ENCODE measurements at regions not wholly inside any gene's neighbourhood (a gene's known extent, or its start where the extent isn't known, plus 50 kb on each side); places are given as distances from the start of the nearest gene placed in this dataset.
A peak's percentile ranks its signal among the peaks of the same experiment; 100 is the strongest.

DNA sequence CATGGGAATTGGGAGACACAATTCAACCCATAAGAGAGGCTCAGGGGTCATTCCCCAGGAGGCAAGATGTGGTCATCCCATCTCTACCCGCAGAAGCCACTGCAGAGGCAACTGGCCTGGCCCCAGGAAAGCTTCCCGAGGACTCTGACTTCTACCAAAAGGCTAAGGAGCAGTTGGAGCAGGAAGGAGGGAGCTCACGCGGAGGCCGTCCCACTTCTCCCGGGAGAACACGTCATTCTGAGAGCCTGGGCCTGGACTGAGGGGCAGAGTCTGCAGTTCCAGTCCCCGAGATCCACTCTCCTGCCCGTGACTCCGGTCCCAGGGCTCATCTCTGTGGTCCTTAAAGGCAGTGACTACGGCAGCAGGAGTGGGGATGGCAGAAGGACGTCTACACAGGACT is 69.0 kb upstream of the TAF1B start:
- Histone ChIP-seq H3K4me1 (peaks cover 0 to 29% (median 7%) of the 10 kb centered on the region in 6 donors), H3K4me3 (no peak overlapping the region), H3K27ac (peak overlapping the region in 1 of 8 donors; percentile 12), H3K36me3 (no peaks in the 10 kb centered on the region), H3K9me3 (no peaks in the 10 kb centered on the region), H3K27me3 (replicated peaks in 1 of 7) (peaks cover 0 to 17% (median 0%) of the 10 kb centered on the region in 7 donors)
- WGBS, 5 donors, result 45 to 83% (median 67%) methylated on average over 11 to 12 of the region's 12 CpGs
- intact Hi-C loops (cut with DNase I; ENCODE audit: low total_unique reads), result no loop called here
- peak; percentile 64 for DNase-seq
- TF ChIP-seq, protein P1, sequence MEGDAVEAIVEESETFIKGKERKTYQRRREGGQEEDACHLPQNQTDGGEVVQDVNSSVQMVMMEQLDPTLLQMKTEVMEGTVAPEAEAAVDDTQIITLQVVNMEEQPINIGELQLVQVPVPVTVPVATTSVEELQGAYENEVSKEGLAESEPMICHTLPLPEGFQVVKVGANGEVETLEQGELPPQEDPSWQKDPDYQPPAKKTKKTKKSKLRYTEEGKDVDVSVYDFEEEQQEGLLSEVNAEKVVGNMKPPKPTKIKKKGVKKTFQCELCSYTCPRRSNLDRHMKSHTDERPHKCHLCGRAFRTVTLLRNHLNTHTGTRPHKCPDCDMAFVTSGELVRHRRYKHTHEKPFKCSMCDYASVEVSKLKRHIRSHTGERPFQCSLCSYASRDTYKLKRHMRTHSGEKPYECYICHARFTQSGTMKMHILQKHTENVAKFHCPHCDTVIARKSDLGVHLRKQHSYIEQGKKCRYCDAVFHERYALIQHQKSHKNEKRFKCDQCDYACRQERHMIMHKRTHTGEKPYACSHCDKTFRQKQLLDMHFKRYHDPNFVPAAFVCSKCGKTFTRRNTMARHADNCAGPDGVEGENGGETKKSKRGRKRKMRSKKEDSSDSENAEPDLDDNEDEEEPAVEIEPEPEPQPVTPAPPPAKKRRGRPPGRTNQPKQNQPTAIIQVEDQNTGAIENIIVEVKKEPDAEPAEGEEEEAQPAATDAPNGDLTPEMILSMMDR (IDR thresholded peaks at IDR 0.05 in 8 of 11, conservative IDR thresholded peaks at IDR 0.05 in 3 of 11), result no peak

DNA sequence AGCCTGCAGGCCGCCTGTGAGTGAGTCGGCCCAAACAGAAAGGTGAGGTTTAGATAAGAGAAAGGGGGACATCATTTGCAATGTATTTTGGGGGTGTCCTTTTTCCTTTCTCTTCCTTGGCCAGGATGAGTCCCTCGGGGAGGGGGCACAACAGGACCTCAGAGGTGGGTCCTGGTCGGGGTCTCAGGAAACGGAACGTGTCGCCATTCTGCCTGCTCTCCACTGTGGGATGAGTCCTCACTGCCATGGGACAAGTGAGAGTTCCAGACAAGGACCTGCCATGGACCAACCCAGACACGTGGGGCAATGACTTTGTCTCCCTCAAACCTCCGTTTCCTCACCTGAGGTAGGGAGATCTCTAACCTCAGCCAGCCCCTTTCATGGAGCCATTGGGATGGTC is 67.9 kb upstream of the TAF1B start:
- intact Hi-C loops (cut with DNase I; ENCODE audit: low total_unique reads), result no loop called here
- Histone ChIP-seq H3K4me1 (peaks cover 0 to 31% (median 14%) of the 10 kb centered on the region in 6 donors), H3K4me3 (no peak overlapping the region), H3K9me3 (no peaks in the 10 kb centered on the region), H3K27ac (no peak overlapping the region), H3K36me3 (no peaks in the 10 kb centered on the region), H3K27me3 (replicated peaks in 1 of 7) (peaks cover 0 to 6% (median 0%) of the 10 kb centered on the region in 7 donors)
- TF ChIP-seq POLR2AphosphoS5 (IDR thresholded peaks at IDR 0.05) (no peak), POLR2A (IDR thresholded peaks at IDR 0.05) (no peak)
- TF ChIP-seq, protein P1 (IDR thresholded peaks at IDR 0.05 in 8 of 11, conservative IDR thresholded peaks at IDR 0.05 in 3 of 11), result no peak
- 80 to 97% (median 90%) methylated on average over 9 of the region's 9 CpGs for WGBS, 5 donors
- peak; percentile 48 for DNase-seq

DNA sequence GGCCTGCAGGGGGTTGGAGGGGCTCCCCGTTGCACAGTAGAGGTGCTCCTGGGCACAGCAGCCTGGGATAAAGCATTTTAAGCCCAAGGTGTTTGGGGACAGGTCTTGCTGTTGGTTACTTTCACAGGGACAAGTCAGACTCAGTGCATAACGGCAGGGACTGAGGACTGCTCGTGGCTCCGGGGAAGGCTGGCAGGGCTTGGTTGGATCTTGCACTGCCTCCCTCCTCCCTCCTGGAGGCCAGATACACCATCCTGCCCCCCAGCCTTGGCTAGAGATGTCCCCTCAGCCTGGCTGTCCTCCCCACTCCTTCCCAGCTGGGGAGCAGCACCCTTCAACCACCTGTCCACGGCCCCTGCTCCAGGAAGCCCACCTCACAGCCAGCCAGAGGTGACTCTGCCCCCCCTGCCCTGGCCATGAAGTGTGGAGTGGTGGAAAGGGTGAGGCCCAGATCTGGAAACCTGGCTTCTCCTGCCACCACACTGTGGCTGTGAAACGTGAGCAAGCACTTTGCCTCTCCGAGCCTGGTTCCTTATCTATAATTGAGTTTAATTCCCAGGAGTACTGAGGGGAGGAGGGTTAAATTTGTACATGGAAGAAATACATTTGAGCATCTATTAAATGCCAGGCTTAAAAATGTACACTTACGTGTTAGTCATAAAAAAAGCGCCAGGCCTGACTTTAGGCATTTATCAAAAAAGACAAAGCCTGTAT is 67.1 kb upstream of the TAF1B start:
- peak; percentile 51 for DNase-seq
- Histone ChIP-seq H3K27ac (no peak overlapping the region), H3K4me1 (peaks cover 0 to 31% (median 12%) of the 10 kb centered on the region in 6 donors), H3K9me3 (no peaks in the 10 kb centered on the region), H3K4me3 (no peak overlapping the region), H3K27me3 (replicated peaks in 1 of 7) (no peaks in the 10 kb centered on the region), H3K36me3 (no peaks in the 10 kb centered on the region)
- intact Hi-C loops (cut with DNase I; ENCODE audit: low total_unique reads), result no loop called here
- TF ChIP-seq POLR2A (IDR thresholded peaks at IDR 0.05) (no peak), POLR2AphosphoS5 (IDR thresholded peaks at IDR 0.05) (no peak)
- TF ChIP-seq, protein P1 (IDR thresholded peaks at IDR 0.05 in 8 of 11, conservative IDR thresholded peaks at IDR 0.05 in 3 of 11), result no peak
- 88 to 98% (median 89%) methylated on average over 7 to 9 of the region's 9 CpGs for WGBS, 5 donors

DNA sequence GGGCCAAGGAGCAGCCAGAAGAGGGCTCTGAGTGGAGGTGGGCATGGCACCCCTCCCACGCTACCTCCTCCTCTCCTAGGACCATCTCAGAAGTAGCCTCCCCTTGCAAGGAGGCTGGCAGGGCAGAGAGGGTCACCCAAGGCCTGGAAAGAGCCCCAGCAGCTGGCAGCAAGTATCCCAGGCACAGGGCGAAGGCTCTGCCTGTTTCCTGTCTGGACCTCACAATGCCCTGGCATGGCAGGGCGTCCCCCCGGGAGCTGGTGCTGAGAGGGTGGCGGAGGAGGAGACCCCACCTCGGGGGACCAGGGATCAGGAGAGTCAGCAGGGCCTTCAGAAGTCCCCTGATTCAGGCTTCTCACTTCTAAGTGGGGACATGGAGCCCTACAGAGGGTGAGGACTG is 66.2 kb upstream of the TAF1B start:
- Histone ChIP-seq H3K4me1 (peaks cover 0 to 27% (median 11%) of the 10 kb centered on the region in 6 donors), H3K36me3 (no peaks in the 10 kb centered on the region), H3K27ac (no peak overlapping the region), H3K9me3 (no peaks in the 10 kb centered on the region), H3K4me3 (no peak overlapping the region), H3K27me3 (replicated peaks in 1 of 7) (no peaks in the 10 kb centered on the region)
- intact Hi-C loops (cut with DNase I; ENCODE audit: low total_unique reads), result no loop called here
- peak; percentile 67 for DNase-seq
- whole genome bisulfite sequencing, 5 donors, result 89 to 97% (median 92%) methylated on average over 3 to 6 of the region's 6 CpGs
- TF ChIP-seq POLR2AphosphoS5 (IDR thresholded peaks at IDR 0.05) (no peak), POLR2A (IDR thresholded peaks at IDR 0.05) (no peak)
- TF ChIP-seq, protein P1 (IDR thresholded peaks at IDR 0.05 in 8 of 11, conservative IDR thresholded peaks at IDR 0.05 in 3 of 11), result no peak
